ENCODE measurements at regions not wholly inside any gene's neighbourhood (a gene's known extent, or its start where the extent isn't known, plus 50 kb on each side); places are given as distances from the start of the nearest gene placed in this dataset.

GRCh38 chr10:61545170-61545569 is 92.0 kb upstream of the TMEM26 start:
- no peak for DNase-seq

GRCh38 chr10:61543831-61544230 is 90.7 kb upstream of the TMEM26 start:
- DNase-seq, result no peak

GRCh38 chr10:61542596-61542995 is 89.4 kb upstream of the TMEM26 start:
- DNase-seq, result no peak

GRCh38 chr10:61541960-61542359 is 88.8 kb upstream of the TMEM26 start:
- DNase-seq, result no peak

- DNase-seq, result no peak
These were observed 86.7 kb upstream of the TMEM26 start for GRCh38 chr10:61539876-61540275.

- no peak for DNase-seq
These were observed 76.0 kb upstream of the TMEM26 start for GRCh38 chr10:61529208-61529607.

- DNase-seq, result no peak
These were observed 49.9 kb upstream of the TMEM26 start for GRCh38 chr10:61503051-61503450.
